Endothelial cell of umbilical vein (primary cell): ENCODE measurements at regions not wholly inside any gene's neighbourhood (a gene's known extent, or its start where the extent isn't known, plus 50 kb on each side); places are given as distances from the start of the nearest gene placed in this dataset.

Experiments used
- BruUV-seq: library from RNA; stranded (reverse); fragments of 400-500 nt; replicated peaks from 2 replicates; lab custom pipeline; 2021; lab: Mats Ljungman, UMichigan
- CTCF ChIA-PET: fragments of 300-600, 350-600 bp; sonication (Branson Sonifier 250); formaldehyde crosslinking; loops from one replicate; lab custom pipeline; 2021; ENCODE audit warnings: antibody characterized with exemption, inconsistent platforms; lab: Charles Lee
- POLR2A ChIA-PET: fragments of 300-600, 350-600 bp; sonication (Branson Sonifier 250); formaldehyde crosslinking; loops from one replicate; lab custom pipeline; 2021; ENCODE audit warnings: antibody characterized with exemption, inconsistent platforms; lab: Charles Lee
- DNase-seq: peaks from one replicate; pipeline ENCODE4 v3.0.0-alpha.2; 2011; ENCODE audit warnings: low read depth, low spot score
- FAIRE-seq: peaks from 2 replicates; lab custom pipeline; 2011; peaks lifted over from hg19 to GRCh38; lab: Jason Lieb, UNC
- H2AFZ ChIP-seq: 2 replicates; pipeline ENCODE4 v1.6.0; 2012; ENCODE audit warnings: low read depth, low read length, control low read depth, inconsistent platforms
- H3K27ac ChIP-seq: 2 replicates; pipeline ENCODE4 v1.5.1; 2011; ENCODE audit warnings: low read depth, mild to moderate bottlenecking, control low read depth, low read length, moderate library complexity; ENCODE audit not compliant: insufficient read depth
- H3K27me3 ChIP-seq, 2 experiments: 2 replicates each; pipeline versions ENCODE4 v1.6.0 to v1.6.1; 2011; ENCODE audit warnings: low read length in 2 of 2, mixed read lengths in 1 of 2; ENCODE audit not compliant: control insufficient read depth in 2 of 2, insufficient read depth in 2 of 2
- H3K36me3 ChIP-seq, 2 experiments: 2 replicates in 1 of 2; 3 replicates in 1 of 2; pipeline ENCODE4 v1.5.1; 2011; ENCODE audit warnings: low read length in 2 of 2, mild to moderate bottlenecking in 1 of 2, moderate library complexity in 1 of 2; ENCODE audit not compliant: control insufficient read depth in 2 of 2, insufficient read depth in 2 of 2; ENCODE audit errors: extremely low read depth in 1 of 2
- H3K4me1 ChIP-seq: 3 replicates; pipeline ENCODE4 v1.5.1; 2011; ENCODE audit warnings: mild to moderate bottlenecking, low read length; ENCODE audit not compliant: control insufficient read depth, insufficient read depth; ENCODE audit errors: extremely low read depth
- H3K4me2 ChIP-seq: 2 replicates; pipeline ENCODE4 v1.6.1; 2011; ENCODE audit warnings: low read length, control low read depth, mixed read lengths; ENCODE audit not compliant: insufficient read depth
- H3K4me3 ChIP-seq, 3 experiments: fragments of 200-600 bp in 1 of 3; sonication (generic), shearing (Covaris generic) in 1 of 3; replicated peaks in 1 of 3; 2 replicates each; pipeline ENCODE4 v1.5.1; 2011 to 2016; ENCODE audit warnings: control low read depth in 3 of 3, low read length in 3 of 3, mild to moderate bottlenecking in 2 of 3, inconsistent platforms in 1 of 3, low read depth in 1 of 3, moderate library complexity in 1 of 3; ENCODE audit not compliant: insufficient read depth in 1 of 3
- H3K79me2 ChIP-seq: 2 replicates; pipeline ENCODE4 v1.6.0; 2012; ENCODE audit warnings: low read length, inconsistent platforms; ENCODE audit not compliant: control insufficient read depth, insufficient read depth
- H3K9ac ChIP-seq: replicated peaks from 2 replicates; pipeline ENCODE3; 2011; ENCODE audit warnings: low read length, control low read depth; ENCODE audit not compliant: insufficient read depth; ENCODE audit errors: extremely low read depth
- H3K9me1 ChIP-seq: replicated peaks from 3 replicates; pipeline ENCODE4 v1.6.0; 2011; ENCODE audit warnings: mild to moderate bottlenecking, low read length; ENCODE audit not compliant: control insufficient read depth, insufficient read depth; ENCODE audit errors: extremely low read depth
- H3K9me3 ChIP-seq: replicated peaks from 2 replicates; pipeline ENCODE4 v1.5.1; 2012; ENCODE audit warnings: low read length, inconsistent platforms; ENCODE audit not compliant: control insufficient read depth, insufficient read depth
- H4K20me1 ChIP-seq: replicated peaks from 2 replicates; pipeline ENCODE3; 2011; ENCODE audit warnings: mild to moderate bottlenecking, low read length; ENCODE audit not compliant: control insufficient read depth, insufficient read depth; ENCODE audit errors: extremely low read depth
- CTCF ChIP-seq, 2 donors: IDR thresholded peaks; 1 replicate in 1 of 2; 2 replicates in 1 of 2; pipeline ENCODE4 v1.5.1; 2011; ENCODE audit warnings: low read length in 2 of 2, mild to moderate bottlenecking in 2 of 2, moderate library complexity in 2 of 2, control low read depth in 1 of 2, inconsistent platforms in 1 of 2, low read depth in 1 of 2; ENCODE audit not compliant: insufficient read depth in 1 of 2; ENCODE audit errors: extremely low read depth in 1 of 2
- EZH2 ChIP-seq: IDR thresholded peaks from 2 replicates; pipeline ENCODE4 v1.6.1; 2012; ENCODE audit warnings: borderline replicate concordance, low read depth, mild to moderate bottlenecking, moderate library complexity, low read length, inconsistent platforms; ENCODE audit not compliant: severe bottlenecking
- FOS ChIP-seq: IDR thresholded peaks from 2 replicates; pipeline ENCODE4 v1.6.1; 2011; ENCODE audit warnings: mild to moderate bottlenecking, low read length, moderate library complexity, borderline replicate concordance; ENCODE audit not compliant: insufficient read depth
- GATA2 ChIP-seq: IDR thresholded peaks from 2 replicates; pipeline ENCODE4 v1.7.0; 2011; ENCODE audit warnings: low read depth, mild to moderate bottlenecking, moderate library complexity, mixed read lengths, low read length; ENCODE audit not compliant: insufficient read length, insufficient read depth
- JUN ChIP-seq: IDR thresholded peaks from 2 replicates; pipeline ENCODE4 v1.6.1; 2011; ENCODE audit warnings: borderline replicate concordance, low read depth; ENCODE audit not compliant: insufficient read length, insufficient read depth
- MAX ChIP-seq: IDR thresholded peaks from 2 replicates; pipeline ENCODE4 v1.6.1; 2011; ENCODE audit not compliant: insufficient read depth, insufficient read length
- MYC ChIP-seq: IDR thresholded peaks from one replicate; pipeline ENCODE4 v1.6.1; 2011; ENCODE audit warnings: mild to moderate bottlenecking, low read depth, low read length
- POLR2A ChIP-seq: IDR thresholded peaks from 2 replicates; pipeline ENCODE4 v1.6.1; 2012; ENCODE audit warnings: low read depth, mild to moderate bottlenecking, control low read depth, low read length
- POLR2AphosphoS5 ChIP-seq: IDR thresholded peaks from 2 replicates; pipeline ENCODE4 v1.6.1; 2012; ENCODE audit warnings: low read depth, mild to moderate bottlenecking, control low read depth, low read length, moderate library complexity; ENCODE audit not compliant: insufficient read depth
- dilution Hi-C: fragments of 300-500 bp; cut with MboI; formaldehyde crosslinking; loops from one replicate; pipeline ENCODE4 v1.15.0; 2019; ENCODE audit warnings: low sequenced_read_pairs; ENCODE audit not compliant: extremely low pct_ligation_motif_present
- intact Hi-C: fragments of 100-400 bp; cut with micrococcal nuclease; formaldehyde crosslinking; loops from one replicate; pipeline ENCODE4 v1.10.0; 2022

GRCh38 chr13:79867254-79867653 is 386.3 kb downstream of the NDFIP2 start:
- no peak overlapping the region for H3K4me3 ChIP-seq
- no peaks in the 10 kb centered on the region for H3K36me3 ChIP-seq
- TF ChIP-seq FOS (no peak), POLR2AphosphoS5 (no peak), POLR2A (no peak), GATA2 (no peak), EZH2 (no peak), MAX (no peak), CTCF (IDR thresholded peaks at IDR 0.05; ENCODE audit: extremely low read depth in 1 of 2, insufficient read depth in 1 of 2, low read depth in 1 of 2, low read length in 2 of 2) (no peak), JUN (no peak), MYC (no peak)
- no peaks in the 10 kb centered on the region for H3K27me3 ChIP-seq
- no peaks in the 10 kb centered on the region for H3K9me3 ChIP-seq
- ChIA-PET POLR2A (no interaction called here), CTCF (no interaction called here)
- no peaks in the 10 kb centered on the region for H4K20me1 ChIP-seq
- intact Hi-C loops = no loop called here
- peaks cover 11% of the 10 kb centered on the region for H3K4me1 ChIP-seq
- H3K9ac ChIP-seq = no peak overlapping the region
- DNase-seq (no peak), FAIRE-seq (no peak)
- dilution Hi-C loops = no loop called here
- no peak overlapping the region for H3K27ac ChIP-seq
- H3K79me2 ChIP-seq = no peaks in the 10 kb centered on the region
- no TSS peak for BruUV-seq
- no peak overlapping the region for H2AFZ ChIP-seq
- H3K4me2 ChIP-seq = no peak overlapping the region
- H3K9me1 ChIP-seq = no peaks in the 10 kb centered on the region
